ENCODE measurements at regions not wholly inside any gene's neighbourhood (a gene's known extent, or its start where the extent isn't known, plus 50 kb on each side); places are given as distances from the start of the nearest gene placed in this dataset.

GRCh38 chr2:223537651-223538601 lies 64.2 kb downstream of the SCG2 start:
- no peak for DNase-seq (ENCODE audit: low read depth, low spot score)
- no peak overlapping the region for H3K27ac ChIP-seq

- no peak for DNase-seq (ENCODE audit: low read depth, low spot score)
- H3K27ac ChIP-seq = no peak overlapping the region
Measured at GRCh38 chr2:223538920-223539440, 63.2 kb downstream of the SCG2 start.

GRCh38 chr2:223541546-223541945 lies 60.6 kb downstream of the SCG2 start:
- DNase-seq (ENCODE audit: low read depth, low spot score) = no peak

GRCh38 chr2:223542501-223542900 lies 59.7 kb downstream of the SCG2 start:
- no peak overlapping the region for H3K27ac ChIP-seq
- no peak for DNase-seq (ENCODE audit: low read depth, low spot score)

More at GRCh38 chr2:223541546-223541945, 60.6 kb downstream of the SCG2 start:
- H3K27ac ChIP-seq = no peak overlapping the region

GRCh38 chr2:223545406-223545805 lies 56.8 kb downstream of the SCG2 start:
- DNase-seq (ENCODE audit: low read depth, low spot score) = no peak
- H3K27ac ChIP-seq = no peak overlapping the region

- no peak overlapping the region for H3K27ac ChIP-seq
- no peak for DNase-seq (ENCODE audit: low read depth, low spot score)
Measured at GRCh38 chr2:223545830-223546229, 56.3 kb downstream of the SCG2 start.
